CD4-positive, alpha-beta T cell treated with Interleukin-15 for 4 hours (primary cell): ENCODE measurements at regions not wholly inside any gene's neighbourhood (a gene's known extent, or its start where the extent isn't known, plus 50 kb on each side); places are given as distances from the start of the nearest gene placed in this dataset.

ENCODE experiments used
- DNase-seq: peaks from one replicate; pipeline ENCODE4 v3.0.0-alpha.2; 2020; ENCODE audit warnings: low spot score

DNA sequence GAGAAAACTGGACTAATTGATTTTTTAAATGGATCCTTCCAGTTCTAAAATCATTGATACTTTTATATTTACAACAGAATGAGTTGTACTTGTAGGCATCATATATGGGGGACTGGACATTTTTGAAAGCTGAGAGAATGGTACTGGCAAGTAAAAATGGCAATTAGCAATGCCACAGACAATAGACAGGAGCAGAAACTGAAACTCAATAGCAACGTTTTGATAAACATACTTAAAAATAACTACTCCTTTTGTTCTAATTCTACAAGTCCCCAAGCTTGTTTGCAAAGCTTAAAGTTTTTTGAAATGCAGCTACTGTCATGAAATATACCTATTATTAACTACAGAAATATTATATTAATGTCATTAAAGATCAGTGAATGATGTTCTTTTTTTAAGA lies 52.8 kb upstream of the FBXL7 start:
- DNase-seq = no peak

DNA sequence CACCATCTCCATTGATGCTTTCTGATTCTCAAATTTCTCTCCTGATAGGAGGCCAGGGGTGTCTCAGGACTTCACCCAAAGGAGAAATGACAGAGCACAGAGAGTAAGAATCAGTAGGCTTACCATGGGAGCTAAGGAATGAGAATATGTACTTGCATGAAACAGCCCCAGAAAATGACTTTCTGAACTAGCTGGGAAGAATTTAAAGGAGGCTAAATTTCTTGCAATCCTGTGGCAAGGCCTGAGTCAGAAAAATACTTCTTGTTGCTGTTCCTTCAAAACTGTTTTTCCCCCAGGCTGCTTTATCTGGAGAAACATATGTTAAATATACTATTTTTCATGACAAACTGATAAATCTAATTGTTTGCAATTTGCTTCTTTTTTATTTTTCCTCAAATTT lies 53.4 kb upstream of the FBXL7 start:
- DNase-seq = no peak

GRCh38 chr5:15442193-15442570 lies 57.8 kb upstream of the FBXL7 start:
- DNase-seq = no peak

DNA sequence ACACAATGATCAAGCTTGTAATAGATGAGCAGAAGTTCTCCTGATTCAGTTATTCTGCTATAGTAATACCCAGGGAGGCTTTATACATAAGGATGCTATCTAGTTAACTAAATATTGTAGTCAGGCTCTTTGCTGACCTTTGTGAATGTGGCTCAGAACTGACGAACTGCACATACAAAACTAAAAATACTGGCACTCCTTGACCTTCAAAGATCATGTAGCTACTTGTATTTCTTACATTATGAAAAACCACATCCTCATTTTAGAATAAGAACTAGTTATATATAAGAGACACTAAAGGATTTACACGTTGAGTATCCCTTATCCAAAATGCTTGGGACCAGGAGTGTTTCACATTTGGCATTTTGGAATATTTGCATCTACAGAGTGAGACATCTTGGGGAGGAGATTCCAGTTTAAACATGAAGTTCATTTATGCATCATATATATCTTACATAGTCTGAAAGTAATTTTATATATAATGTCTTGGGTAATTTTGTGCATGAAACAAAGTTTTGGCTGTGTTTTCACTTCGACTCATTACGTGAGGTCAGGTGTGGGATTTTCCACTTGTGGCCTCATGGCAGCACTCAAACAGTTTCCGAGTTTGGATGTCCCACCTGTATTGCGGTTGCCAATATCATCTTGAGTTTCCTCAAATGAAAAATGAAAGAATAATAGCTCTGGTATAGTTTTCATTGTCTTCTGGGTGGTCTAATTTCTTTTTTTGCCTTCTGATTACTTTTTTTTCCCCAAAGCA lies 58.4 kb upstream of the FBXL7 start:
- no peak for DNase-seq

DNA sequence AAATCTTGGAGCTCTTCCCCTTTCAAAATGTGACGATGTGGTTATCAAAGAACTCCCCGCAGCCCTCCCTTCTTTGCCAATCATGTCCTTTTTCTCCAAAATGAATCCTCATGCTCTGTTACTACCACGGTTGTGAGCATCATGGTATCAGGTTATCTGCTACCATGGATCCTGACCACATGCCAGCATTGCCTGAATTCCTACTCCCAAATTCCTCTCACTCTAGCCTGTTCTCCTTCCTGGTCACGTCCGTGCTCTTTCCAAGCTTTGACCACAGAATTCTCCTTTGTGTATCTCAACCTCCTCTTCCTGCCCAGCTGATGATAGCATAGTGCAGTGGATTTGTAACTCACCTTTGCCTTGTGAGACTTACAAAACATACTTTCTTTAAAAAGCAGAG lies 59.5 kb upstream of the FBXL7 start:
- DNase-seq = no peak

DNA sequence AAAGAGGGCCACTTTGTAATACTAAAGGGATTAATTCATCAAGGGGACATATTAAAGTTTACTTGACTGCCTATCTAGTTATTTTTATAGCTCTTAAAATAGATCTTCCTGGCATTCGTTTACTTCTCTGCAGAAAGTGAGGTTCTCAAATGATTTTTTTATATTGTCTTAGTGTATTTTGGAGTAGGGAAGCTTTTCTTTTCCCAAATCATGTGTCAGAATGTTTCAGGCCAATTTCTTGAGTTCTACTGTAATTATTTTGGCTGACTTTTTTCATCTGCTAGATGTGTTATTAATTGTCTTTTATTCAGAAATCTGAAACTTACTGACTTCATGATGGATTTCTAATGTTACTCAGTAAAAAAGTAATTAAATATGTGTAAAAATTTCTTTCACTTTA lies 60.2 kb upstream of the FBXL7 start:
- no peak for DNase-seq

DNA sequence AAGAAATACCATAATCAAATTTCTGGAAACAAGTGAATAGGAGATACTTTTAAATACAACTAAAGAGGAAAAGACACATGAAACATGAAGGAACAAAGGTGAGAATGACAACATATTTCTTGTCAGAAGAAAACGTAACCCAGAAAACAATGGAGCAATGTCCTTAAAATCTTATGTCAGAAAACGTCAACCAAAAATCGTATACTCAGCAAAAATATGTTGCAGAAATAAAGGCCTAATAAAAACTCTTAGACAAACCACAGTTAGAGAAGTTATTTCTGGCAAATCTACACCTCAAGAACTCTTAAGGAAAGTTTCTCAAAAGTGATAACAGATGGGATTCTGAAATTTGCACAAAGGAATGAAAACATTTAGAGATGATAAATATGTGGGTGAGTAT lies 66.3 kb upstream of the FBXL7 start:
- DNase-seq = no peak

DNA sequence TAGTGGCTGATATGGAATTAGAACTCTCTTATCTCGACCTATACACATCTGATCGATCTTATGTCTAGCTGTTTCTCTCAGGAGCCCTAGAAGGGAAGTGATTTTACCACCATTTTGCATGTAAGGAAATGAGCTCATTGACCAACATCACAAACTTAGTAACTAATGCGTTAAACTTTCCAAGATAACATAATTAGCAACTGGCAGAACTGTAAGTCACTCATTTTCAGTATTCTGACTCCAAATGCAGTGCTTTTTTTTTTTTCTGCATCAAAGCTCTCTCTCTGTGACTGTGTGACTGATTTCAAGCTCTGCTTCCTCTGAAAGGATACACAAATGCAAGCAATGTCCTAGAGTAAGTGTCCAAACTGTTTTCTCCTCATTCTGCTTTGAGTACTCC lies 68.1 kb upstream of the FBXL7 start:
- no peak for DNase-seq

- no peak for DNase-seq
Observed at GRCh38 chr5:15425766-15426165, 74.2 kb upstream of the FBXL7 start.

DNA sequence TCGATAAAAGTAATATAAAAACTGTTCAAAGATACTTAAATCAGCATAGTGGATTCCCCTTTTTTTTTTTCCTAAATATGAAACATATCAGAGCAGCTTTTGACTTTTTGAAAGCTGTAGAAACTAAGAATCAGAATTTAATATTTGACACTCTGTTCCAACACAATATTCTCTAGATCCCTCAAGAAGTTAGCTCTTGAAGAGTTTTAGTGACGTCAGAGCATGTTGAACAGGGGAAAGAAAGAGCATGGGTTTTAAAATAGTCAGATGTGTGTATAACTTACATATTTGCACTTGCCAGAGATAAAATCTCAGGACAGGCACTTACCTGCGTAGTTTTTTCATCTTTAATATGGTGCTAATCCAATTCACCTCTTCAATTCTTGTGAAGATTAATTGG lies 75.2 kb upstream of the FBXL7 start:
- DNase-seq = no peak

GRCh38 chr5:15421921-15422412 lies 78.0 kb upstream of the FBXL7 start:
- no peak for DNase-seq

GRCh38 chr5:15421381-15421780 lies 78.6 kb upstream of the FBXL7 start:
- DNase-seq = no peak

DNA sequence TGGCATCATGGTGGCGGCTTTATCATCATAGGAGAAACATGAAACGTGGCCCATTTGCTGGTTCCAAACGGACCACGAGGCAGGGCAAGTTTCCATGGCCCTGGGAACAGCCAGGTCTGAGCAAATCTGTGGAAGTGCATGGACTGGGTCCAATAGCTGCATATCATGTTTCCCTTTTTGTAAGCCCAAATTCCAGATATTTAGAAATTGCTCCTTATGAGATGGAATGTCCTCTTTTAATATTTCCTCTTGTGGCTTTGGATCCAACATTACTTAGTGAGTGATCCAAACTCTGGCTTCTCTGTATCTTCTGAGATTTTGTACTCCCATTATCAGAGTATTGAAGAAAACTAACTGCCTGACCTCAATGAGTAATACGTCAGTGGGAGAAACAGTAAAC lies 79.8 kb upstream of the FBXL7 start:
- no peak for DNase-seq

- DNase-seq = no peak
Observed at GRCh38 chr5:15417156-15417555, 82.8 kb upstream of the FBXL7 start.

DNA sequence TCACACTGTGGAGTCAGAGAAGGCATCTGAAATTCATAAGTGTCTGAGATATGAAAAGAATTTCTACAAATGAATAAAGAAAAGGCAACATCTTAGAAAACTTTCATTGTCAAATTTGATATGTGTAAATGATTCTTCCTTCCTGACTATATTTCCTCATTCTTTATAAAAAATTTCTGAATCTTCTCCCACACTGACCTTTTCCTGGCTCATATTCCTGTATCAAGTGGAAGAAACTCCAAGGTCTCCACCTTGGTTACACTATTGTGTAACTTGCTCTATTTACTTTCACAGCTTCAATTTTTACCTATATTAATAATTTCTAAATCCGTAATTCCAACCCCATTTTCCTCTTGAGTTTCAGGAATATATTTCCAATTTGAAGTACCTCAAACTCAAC lies 93.5 kb upstream of the FBXL7 start:
- no peak for DNase-seq

DNA sequence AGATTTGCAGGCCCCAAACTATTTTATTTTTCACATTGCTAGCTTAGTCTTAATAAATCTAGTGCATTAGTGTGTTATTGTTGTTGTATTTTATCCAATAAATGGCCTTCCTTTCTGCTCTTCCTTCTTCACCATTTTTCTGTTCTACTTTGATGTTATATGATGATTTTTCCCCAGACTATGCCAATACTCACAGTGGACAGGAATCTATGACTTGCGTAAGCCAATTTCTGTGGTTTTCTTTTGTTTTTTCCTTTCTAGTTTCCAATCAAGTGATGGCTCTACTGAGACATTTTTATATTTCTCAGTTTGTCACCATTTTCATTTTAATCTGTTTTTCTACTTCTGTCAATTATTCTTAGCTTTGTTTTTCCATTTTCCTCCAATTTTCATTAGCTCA lies 106.8 kb upstream of the FBXL7 start:
- DNase-seq = no peak

GRCh38 chr5:15391704-15392397 lies 108.1 kb upstream of the FBXL7 start:
- no peak for DNase-seq

DNA sequence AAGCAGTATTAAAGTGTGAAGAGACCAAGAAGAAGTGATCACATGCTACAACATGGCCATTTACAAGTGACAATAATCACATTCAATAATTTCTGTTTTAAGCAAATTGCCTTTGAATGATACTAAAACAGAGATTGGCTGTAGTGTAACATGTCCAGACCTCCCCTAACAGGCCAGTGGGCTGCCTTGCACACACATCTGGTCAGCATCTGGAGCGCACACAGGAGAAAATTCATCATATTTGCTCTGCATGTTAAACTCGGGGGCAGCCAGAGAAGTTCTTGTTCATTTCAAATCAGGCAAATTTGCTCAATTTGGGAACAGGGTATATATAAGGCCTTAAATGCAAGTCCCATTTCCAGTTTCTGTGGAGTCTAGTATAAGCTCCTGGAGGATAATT lies 111.1 kb upstream of the FBXL7 start:
- DNase-seq = no peak

DNA sequence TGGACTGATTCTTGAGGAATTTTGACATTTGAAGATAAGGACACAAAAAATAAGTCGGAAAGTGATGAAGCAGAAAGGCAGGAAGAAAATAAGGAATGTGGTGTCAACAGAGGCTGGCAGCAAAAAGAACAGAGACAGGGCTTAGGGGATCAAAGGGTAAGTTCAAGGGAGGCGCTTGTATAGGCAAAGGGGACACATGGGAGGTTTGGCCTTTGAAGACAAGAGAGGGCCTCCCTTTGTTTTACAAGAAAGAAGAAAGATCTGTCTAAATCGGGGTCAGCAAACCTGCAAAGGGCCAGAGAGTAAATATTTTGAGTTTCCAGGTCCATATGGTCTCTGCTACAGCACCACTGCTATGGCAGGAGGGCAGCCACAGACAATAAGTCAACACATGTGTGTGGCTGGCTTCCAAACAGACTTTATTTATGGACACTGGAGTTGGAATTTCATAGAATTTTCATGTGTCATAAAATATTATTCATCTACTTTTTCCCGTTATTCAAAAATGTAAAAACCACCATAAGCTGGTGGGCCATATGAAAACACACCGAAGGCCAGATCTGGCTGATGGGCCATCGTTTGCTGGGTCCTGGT lies 112.0 kb upstream of the FBXL7 start:
- DNase-seq = no peak

DNA sequence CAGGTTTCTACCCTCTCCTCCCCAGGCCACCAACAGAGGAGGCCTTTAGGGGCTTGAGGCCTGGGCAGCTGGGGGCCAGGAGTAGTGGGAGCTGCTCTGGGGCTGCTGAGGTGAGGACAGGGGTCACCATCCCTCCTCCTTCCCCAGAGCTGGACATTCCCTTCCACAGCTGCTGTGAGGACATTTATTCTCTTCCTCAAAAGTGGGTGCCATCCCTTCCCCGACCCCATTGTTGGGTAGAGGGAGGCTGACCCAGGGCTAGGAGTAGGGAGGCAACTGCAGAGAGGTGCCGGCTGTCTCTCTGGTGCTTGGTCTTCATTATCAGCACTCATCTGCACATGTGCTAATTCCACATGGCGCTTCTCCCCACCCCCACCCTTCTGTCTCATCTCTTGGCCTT lies 113.9 kb upstream of the FBXL7 start:
- DNase-seq = no peak

DNA sequence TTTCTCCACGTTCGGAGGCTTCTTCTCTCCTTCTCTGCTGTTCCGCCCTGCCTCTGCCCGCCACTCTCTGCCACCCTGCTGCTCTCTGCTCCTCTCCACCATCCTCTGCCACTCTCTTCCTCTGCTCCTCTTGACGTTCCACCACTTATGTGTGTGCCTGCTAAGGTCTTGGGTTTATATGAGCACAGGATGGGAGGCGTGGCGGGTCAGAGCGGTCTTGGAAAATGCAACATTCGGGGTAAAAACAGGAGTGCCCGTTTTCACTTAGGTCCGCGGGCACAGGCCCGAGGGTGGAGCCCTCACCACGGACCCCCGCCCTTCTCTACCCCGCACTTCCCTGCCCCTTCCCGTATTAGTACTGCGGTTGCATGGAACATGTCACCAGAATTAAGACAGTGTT lies 114.4 kb upstream of the FBXL7 start:
- no peak for DNase-seq

DNA sequence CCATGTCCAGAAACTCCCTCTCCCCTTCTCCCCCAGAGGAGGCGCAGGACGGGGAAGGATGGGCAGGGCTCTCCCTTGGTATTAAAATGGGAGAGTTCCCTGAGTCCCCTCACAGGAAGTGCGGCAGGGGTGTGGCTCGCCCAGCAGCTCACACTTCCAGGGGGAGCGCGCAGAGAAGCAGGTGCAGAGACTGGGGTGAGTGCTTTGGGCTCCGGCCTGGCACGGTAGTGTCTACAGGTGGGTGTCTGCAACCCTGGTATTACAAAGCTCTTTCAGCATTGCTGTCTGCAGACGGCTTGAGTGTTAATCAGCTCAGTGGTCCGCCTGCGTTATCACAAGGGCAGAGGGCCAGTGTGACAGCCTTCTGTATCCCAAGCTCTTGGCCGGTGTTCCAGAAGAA lies 114.9 kb upstream of the FBXL7 start:
- no peak for DNase-seq

GRCh38 chr5:15384581-15384980 lies 115.4 kb upstream of the FBXL7 start:
- DNase-seq = no peak

- DNase-seq = no peak
Observed at GRCh38 chr5:15384176-15384575, 115.8 kb upstream of the FBXL7 start.
